Neural cell (in vitro differentiated cells): ENCODE measurements at regions not wholly inside any gene's neighbourhood (a gene's known extent, or its start where the extent isn't known, plus 50 kb on each side); places are given as distances from the start of the nearest gene placed in this dataset.

Experiments used
- H2AFZ ChIP-seq: fragments of 200-600, 300-800 bp; sonication (generic), shearing (Covaris generic); 2 replicates; pipeline ENCODE4 v1.6.0; 2014; ENCODE audit warnings: low read depth, mild to moderate bottlenecking, antibody characterized with exemption, low read length, moderate library complexity
- H3F3A ChIP-seq: fragments of 200-600 bp; shearing (Covaris generic); 2 replicates; pipeline ENCODE4 v1.6.1; 2016; ENCODE audit warnings: mild to moderate bottlenecking, moderate library complexity, mixed read lengths, antibody characterized with exemption, low read length; ENCODE audit not compliant: insufficient read depth, poor library complexity, severe bottlenecking
- H3K27ac ChIP-seq: fragments of 200-600, 300-800 bp; sonication (generic), shearing (Covaris generic); 2 replicates; pipeline ENCODE4 v1.5.1; 2014; ENCODE audit warnings: mild to moderate bottlenecking, low read length, moderate library complexity
- H3K27me3 ChIP-seq: fragments of 300-800, 200-600 bp; sonication (generic), shearing (Covaris generic); 2 replicates; pipeline ENCODE4 v1.6.0; 2014; ENCODE audit warnings: mild to moderate bottlenecking, low read depth, low read length, moderate library complexity; ENCODE audit not compliant: insufficient read depth
- H3K36me3 ChIP-seq: fragments of 300-800, 200-600 bp; sonication (generic), shearing (Covaris generic); 2 replicates; pipeline ENCODE4 v1.5.1; 2014; ENCODE audit warnings: mild to moderate bottlenecking, antibody characterized with exemption, low read length, moderate library complexity; ENCODE audit not compliant: insufficient read depth
- H3K4me2 ChIP-seq: fragments of 300-800, 200-600 bp; sonication (generic), shearing (Covaris generic); 2 replicates; pipeline ENCODE4 v1.6.0; 2014; ENCODE audit warnings: mild to moderate bottlenecking, low read length
- H3K4me3 ChIP-seq: fragments of 300-800, 200-600 bp; sonication (generic), shearing (Covaris generic); 2 replicates; pipeline ENCODE4 v1.5.1; 2014; ENCODE audit warnings: mild to moderate bottlenecking, low read length, moderate library complexity
- H3K79me2 ChIP-seq: fragments of 200-600 bp; shearing (Covaris generic); replicated peaks from 2 replicates; pipeline ENCODE4 v1.6.0; 2014; ENCODE audit warnings: mild to moderate bottlenecking, low read length, moderate library complexity; ENCODE audit not compliant: insufficient read depth
- H3K9ac ChIP-seq: fragments of 300-800, 200-600 bp; sonication (generic), shearing (Covaris generic); 2 replicates; pipeline ENCODE4 v1.6.1; 2016; ENCODE audit warnings: mild to moderate bottlenecking, low read length, mixed read lengths
- H3K9me2 ChIP-seq: fragments of 200-600 bp; shearing (Covaris generic); 2 replicates; pipeline ENCODE4 v1.6.1; 2016; ENCODE audit warnings: mild to moderate bottlenecking, low read length, mixed read lengths; ENCODE audit not compliant: insufficient read depth
- H3K9me3 ChIP-seq: fragments of 200-600, 300-800 bp; sonication (generic), shearing (Covaris generic); 2 replicates; pipeline ENCODE4 v1.6.1; 2016; ENCODE audit warnings: mild to moderate bottlenecking, mixed run types, low read length, moderate library complexity, mixed read lengths
- H4K20me1 ChIP-seq: fragments of 200-600 bp; shearing (Covaris generic); 2 replicates; pipeline ENCODE4 v1.6.1; 2016; ENCODE audit warnings: mild to moderate bottlenecking, mixed run types; ENCODE audit not compliant: insufficient read depth
- CTCF ChIP-seq: fragments of 450-650 bp; IDR thresholded peaks from 2 replicates; pipeline ENCODE4 v1.5.1; 2014; ENCODE audit warnings: antibody characterized with exemption, mild to moderate bottlenecking, moderate library complexity; ENCODE audit not compliant: poor library complexity, severe bottlenecking
- EP300 ChIP-seq: fragments of 450-650 bp; conservative IDR thresholded peaks from 2 replicates; pipeline ENCODE4 v1.6.1; 2014; ENCODE audit warnings: antibody characterized with exemption, mild to moderate bottlenecking, moderate library complexity; ENCODE audit not compliant: poor library complexity, severe bottlenecking
- EZH2 ChIP-seq: fragments of 200-600, 300-800 bp; shearing (Covaris generic), sonication (generic); IDR thresholded peaks from 2 replicates; pipeline ENCODE4 v1.6.1; 2014; ENCODE audit warnings: antibody characterized with exemption, low read length, borderline replicate concordance, mild to moderate bottlenecking; ENCODE audit not compliant: insufficient read depth, poor library complexity, severe bottlenecking
- MXI1 ChIP-seq: fragments of 450-650 bp; conservative IDR thresholded peaks from 2 replicates; pipeline ENCODE4 v1.6.1; 2014; ENCODE audit warnings: antibody characterized with exemption, mild to moderate bottlenecking; ENCODE audit not compliant: poor library complexity, severe bottlenecking
- POLR2AphosphoS5 ChIP-seq: IDR thresholded peaks from 2 replicates; pipeline ENCODE4 v1.6.1; 2012
- RAD21 ChIP-seq: fragments of 450-650 bp; conservative IDR thresholded peaks from 2 replicates; pipeline ENCODE4 v1.6.1; 2014; ENCODE audit warnings: antibody characterized with exemption, mild to moderate bottlenecking, moderate library complexity
- REST ChIP-seq: IDR thresholded peaks from 2 replicates; pipeline ENCODE4 v1.6.1; 2012; ENCODE audit warnings: borderline replicate concordance
- SMC3 ChIP-seq: fragments of 450-650 bp; conservative IDR thresholded peaks from 2 replicates; pipeline ENCODE4 v1.6.1; 2014; ENCODE audit warnings: antibody characterized with exemption, mild to moderate bottlenecking, moderate library complexity; ENCODE audit not compliant: poor library complexity
- TAF1 ChIP-seq: IDR thresholded peaks from 2 replicates; pipeline ENCODE4 v1.6.1; 2012; ENCODE audit warnings: low read depth

- H3K36me3 ChIP-seq = no peaks in the 10 kb centered on the region
- no peaks in the 10 kb centered on the region for H3K79me2 ChIP-seq
- H3K9me2 ChIP-seq = no peaks in the 10 kb centered on the region
- no peaks in the 10 kb centered on the region for H3K9me3 ChIP-seq
- no peaks in the 10 kb centered on the region for H4K20me1 ChIP-seq
- H3K27me3 ChIP-seq = no peaks in the 10 kb centered on the region
- no peak overlapping the region for H3K4me3 ChIP-seq
- H2AFZ ChIP-seq = no peak overlapping the region
- H3K4me2 ChIP-seq = no peak overlapping the region
- TF ChIP-seq EP300 (no peak), SMC3 (no peak), CTCF (no peak), EZH2 (no peak), TAF1 (no peak), MXI1 (no peak), POLR2AphosphoS5 (no peak), REST (no peak), RAD21 (no peak)
- H3K27ac ChIP-seq = no peak overlapping the region
- no peaks in the 10 kb centered on the region for H3F3A ChIP-seq
- H3K9ac ChIP-seq = no peak overlapping the region
Measured at GRCh38 chr2:52961403-52961802, 806.2 kb upstream of the CHAC2 start.

- H3K79me2 ChIP-seq = no peaks in the 10 kb centered on the region
- H3K4me2 ChIP-seq = no peak overlapping the region
- H3K9me3 ChIP-seq = no peaks in the 10 kb centered on the region
- no peak overlapping the region for H3K9ac ChIP-seq
- H3K27me3 ChIP-seq = no peaks in the 10 kb centered on the region
- TF ChIP-seq EP300 (no peak), SMC3 (no peak), REST (no peak), RAD21 (no peak), POLR2AphosphoS5 (no peak), TAF1 (no peak), CTCF (no peak)
- H4K20me1 ChIP-seq = no peaks in the 10 kb centered on the region
- no peaks in the 10 kb centered on the region for H3K9me2 ChIP-seq
- H3F3A ChIP-seq = no peaks in the 10 kb centered on the region
- no peaks in the 10 kb centered on the region for H3K36me3 ChIP-seq
- no peak overlapping the region for H3K4me3 ChIP-seq
- no peak overlapping the region for H3K27ac ChIP-seq
- no peak overlapping the region for H2AFZ ChIP-seq
Measured at GRCh38 chr2:52960881-52961280, 806.7 kb upstream of the CHAC2 start.
